ENCODE measurements at regions not wholly inside any gene's neighbourhood (a gene's known extent, or its start where the extent isn't known, plus 50 kb on each side); places are given as distances from the start of the nearest gene placed in this dataset.

DNA sequence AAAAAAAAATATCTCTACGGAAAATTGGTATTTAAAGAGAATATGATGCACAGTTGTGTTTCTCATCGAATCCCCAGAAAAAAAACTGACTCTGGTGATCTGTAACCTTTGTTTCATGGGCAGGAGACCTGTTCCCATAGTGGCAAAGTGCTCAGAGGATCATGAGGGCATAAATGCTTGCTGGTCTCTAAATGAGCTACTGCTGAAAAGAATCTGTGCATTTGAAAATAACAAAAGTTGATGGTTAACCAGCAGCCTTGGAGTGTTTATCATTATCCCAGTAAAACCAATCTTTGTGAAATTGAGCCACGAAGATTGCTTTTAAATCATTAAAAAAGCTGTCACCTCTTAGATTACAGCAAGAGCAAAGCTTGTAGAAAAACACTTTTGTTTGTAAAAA, 775.4 kb downstream of the MTRR start:
- H3K9me3 Mint-ChIP-seq = no peaks in the 10 kb centered on the region
- DNase-seq = no peak
- H3K4me1 Mint-ChIP-seq (ENCODE audit: low read depth) = no peaks in the 10 kb centered on the region
- no peaks in the 10 kb centered on the region for H3K36me3 Mint-ChIP-seq (ENCODE audit: low read depth)
- no peak overlapping the region for H3K4me3 Mint-ChIP-seq
- H3K27me3 Mint-ChIP-seq (ENCODE audit: low read depth) = no peaks in the 10 kb centered on the region
- intact Hi-C loops (cut with micrococcal nuclease) = no loop called here
- CTCF ChIA-PET = no interaction called here
- no peak overlapping the region for H3K27ac Mint-ChIP-seq

DNA sequence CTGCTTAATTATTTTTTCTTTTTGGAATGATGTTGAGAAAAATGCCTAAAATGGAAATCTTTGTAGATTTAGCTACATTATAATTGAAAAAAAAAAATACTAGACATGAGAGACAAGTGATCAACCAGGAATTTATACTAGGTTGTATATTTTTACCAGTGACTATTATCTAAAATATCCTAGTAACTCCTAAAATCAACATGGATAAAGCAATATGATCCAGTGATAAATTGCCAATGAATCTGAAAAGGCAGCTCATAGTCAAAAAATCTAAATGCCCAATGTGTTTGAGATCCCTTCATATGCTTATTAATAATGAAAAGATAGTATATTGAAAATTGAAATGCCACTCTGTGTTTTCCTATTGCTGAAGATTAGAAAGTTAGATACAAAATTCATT, 778.2 kb downstream of the MTRR start:
- intact Hi-C loops (cut with micrococcal nuclease) = no loop called here
- no peaks in the 10 kb centered on the region for H3K4me1 Mint-ChIP-seq (ENCODE audit: low read depth)
- CTCF ChIA-PET = interaction anchor here (0.7 kb wide), 1 partner anchor 17 kb away, joined by 3 read pairs; no protein-coding TSS in a partner anchor
- no peak for DNase-seq
- no peaks in the 10 kb centered on the region for H3K27me3 Mint-ChIP-seq (ENCODE audit: low read depth)
- no peak overlapping the region for H3K27ac Mint-ChIP-seq
- no peak overlapping the region for H3K4me3 Mint-ChIP-seq
- no peaks in the 10 kb centered on the region for H3K36me3 Mint-ChIP-seq (ENCODE audit: low read depth)
- H3K9me3 Mint-ChIP-seq = peaks cover 8% of the 10 kb centered on the region

DNA sequence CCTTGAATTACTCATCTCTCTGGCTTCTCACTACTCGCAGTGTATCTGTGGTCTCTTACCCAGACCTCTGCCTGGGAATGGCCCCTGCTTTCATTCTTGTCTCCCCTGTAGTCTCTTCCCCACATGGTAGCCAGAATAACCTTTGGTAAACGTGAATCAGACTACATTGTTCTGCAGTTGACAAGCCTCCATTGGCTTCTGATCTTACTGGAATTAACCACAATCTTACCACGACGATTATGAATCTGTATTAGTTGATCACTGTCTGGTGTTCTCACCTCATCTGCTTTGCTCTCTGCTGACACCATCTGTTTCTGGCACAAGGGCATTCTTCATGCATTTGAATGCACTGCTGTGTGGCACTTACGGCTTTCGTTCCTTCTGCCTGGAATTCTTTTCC, 781.2 kb downstream of the MTRR start:
- Mint-ChIP-seq H3K4me3 (no peak overlapping the region), H3K27ac (no peak overlapping the region), H3K27me3 (ENCODE audit: low read depth) (peaks cover 2% of the 10 kb centered on the region), H3K4me1 (ENCODE audit: low read depth) (no peaks in the 10 kb centered on the region), H3K9me3 (peaks cover 8% of the 10 kb centered on the region), H3K36me3 (ENCODE audit: low read depth) (no peaks in the 10 kb centered on the region)
- DNase-seq = no peak
- intact Hi-C loops (cut with micrococcal nuclease) = no loop called here
- CTCF ChIA-PET = no interaction called here

DNA sequence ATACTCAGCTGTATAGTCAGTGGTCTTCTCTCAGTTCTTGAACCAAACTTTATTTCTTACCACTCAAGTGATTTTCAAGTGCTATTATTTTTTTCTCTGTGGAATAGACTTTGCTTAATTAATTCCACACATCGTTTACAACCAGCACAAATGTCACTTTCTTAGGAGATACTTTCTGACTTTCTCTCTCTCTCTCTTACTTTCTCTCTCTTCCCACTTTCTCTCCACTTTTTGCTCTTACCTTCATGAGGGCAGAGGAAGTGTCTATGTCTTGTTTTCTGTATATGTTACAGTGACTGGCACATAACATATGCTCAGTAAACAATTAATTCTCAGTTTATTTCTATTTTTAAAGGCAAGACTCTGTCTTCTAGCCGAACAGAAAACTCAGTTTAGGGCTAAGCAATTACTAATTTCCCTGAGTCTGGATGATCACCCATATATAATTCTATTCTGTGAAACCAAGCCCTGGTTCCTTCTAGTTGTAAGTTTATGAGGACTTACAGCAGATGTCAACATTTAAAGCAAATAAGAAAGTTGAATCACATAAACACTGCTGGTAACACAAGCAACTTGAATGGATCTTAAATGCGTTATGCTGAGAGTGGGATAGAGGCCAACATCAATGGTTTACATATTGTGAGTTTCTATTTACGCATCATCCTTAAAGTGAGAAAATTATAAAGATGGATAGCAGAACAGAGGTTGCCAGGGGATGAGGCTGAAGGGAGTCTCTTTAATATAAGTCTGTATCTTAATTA, 791.4 kb downstream of the MTRR start:
- no peaks in the 10 kb centered on the region for H3K36me3 Mint-ChIP-seq (ENCODE audit: low read depth)
- H3K4me3 Mint-ChIP-seq = no peak overlapping the region
- DNase-seq = no peak
- H3K27me3 Mint-ChIP-seq (ENCODE audit: low read depth) = no peaks in the 10 kb centered on the region
- CTCF ChIA-PET = no interaction called here
- H3K9me3 Mint-ChIP-seq = no peaks in the 10 kb centered on the region
- no peaks in the 10 kb centered on the region for H3K4me1 Mint-ChIP-seq (ENCODE audit: low read depth)
- H3K27ac Mint-ChIP-seq = no peak overlapping the region
- intact Hi-C loops (cut with micrococcal nuclease) = no loop called here

DNA sequence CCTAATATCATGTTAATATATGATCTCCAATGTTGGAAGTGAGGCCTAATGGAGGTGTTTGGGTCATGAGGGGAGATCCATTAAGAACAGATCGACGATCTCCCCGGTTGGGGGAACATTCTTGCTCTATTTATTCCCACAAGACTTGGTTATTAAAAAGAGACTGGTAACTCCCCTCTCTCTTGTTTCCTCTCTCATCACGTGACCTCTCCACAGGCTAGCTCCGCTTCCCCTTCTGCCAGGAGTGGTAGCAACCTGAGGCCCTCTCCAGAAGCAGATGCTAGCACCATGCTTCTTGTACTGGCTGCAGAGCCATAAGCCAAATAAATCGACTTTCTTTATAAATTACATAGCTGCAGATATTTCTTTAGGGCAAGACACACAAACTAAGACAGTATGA, 794.4 kb downstream of the MTRR start:
- H3K27ac Mint-ChIP-seq = no peak overlapping the region
- no peak overlapping the region for H3K4me3 Mint-ChIP-seq
- CTCF ChIA-PET = no interaction called here
- no peaks in the 10 kb centered on the region for H3K36me3 Mint-ChIP-seq (ENCODE audit: low read depth)
- intact Hi-C loops (cut with micrococcal nuclease) = no loop called here
- no peaks in the 10 kb centered on the region for H3K9me3 Mint-ChIP-seq
- DNase-seq = no peak
- no peaks in the 10 kb centered on the region for H3K4me1 Mint-ChIP-seq (ENCODE audit: low read depth)
- no peaks in the 10 kb centered on the region for H3K27me3 Mint-ChIP-seq (ENCODE audit: low read depth)

DNA sequence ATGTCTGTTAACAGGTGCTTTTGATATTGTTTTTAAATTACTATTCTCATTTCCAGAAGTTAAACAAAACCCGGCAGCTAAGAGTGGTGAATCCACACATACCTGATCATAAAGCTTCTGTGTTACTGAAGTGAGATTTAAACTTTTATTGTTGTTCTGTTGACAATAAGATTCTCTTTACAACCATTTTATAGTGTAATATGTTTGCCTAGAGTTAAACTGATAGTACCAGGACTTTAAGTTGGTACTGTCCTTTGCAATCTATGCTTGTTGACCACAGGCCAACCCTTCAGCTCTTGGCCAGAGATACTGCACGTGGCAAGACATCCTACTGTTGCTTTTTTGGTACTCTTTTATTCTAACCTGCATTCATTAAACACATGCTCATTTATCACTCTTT, 806.2 kb downstream of the MTRR start:
- CTCF ChIA-PET = no interaction called here
- no peak for DNase-seq
- intact Hi-C loops (cut with micrococcal nuclease) = no loop called here

DNA sequence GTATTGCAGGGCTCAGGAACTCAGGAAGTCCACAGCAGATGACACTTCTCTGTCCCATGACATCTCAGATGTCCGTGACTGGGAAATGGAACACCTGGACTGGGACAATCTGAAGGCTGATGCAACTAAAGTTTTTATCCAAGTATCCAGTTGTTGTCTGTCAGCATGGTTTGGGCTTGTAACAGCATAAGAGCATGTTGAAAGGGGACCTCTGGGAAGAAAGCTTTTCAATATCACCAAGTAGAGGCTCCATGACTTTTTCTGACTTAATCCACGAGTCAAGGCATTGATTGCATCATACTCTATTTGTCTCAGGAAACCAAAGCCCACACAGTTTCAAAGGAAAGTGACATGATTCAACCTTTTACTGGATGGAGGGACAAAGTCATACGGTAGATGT, 807.7 kb downstream of the MTRR start:
- Mint-ChIP-seq H3K27me3 (ENCODE audit: low read depth) (no peaks in the 10 kb centered on the region), H3K27ac (no peak overlapping the region), H3K36me3 (ENCODE audit: low read depth) (no peaks in the 10 kb centered on the region), H3K9me3 (no peaks in the 10 kb centered on the region), H3K4me1 (ENCODE audit: low read depth) (no peaks in the 10 kb centered on the region), H3K4me3 (no peak overlapping the region)
- CTCF ChIA-PET = no interaction called here
- DNase-seq = no peak
- intact Hi-C loops (cut with micrococcal nuclease) = no loop called here

More for the DNA sequence above, 806.2 kb downstream of the MTRR start:
- H3K4me1 Mint-ChIP-seq (ENCODE audit: low read depth) = no peaks in the 10 kb centered on the region
- no peaks in the 10 kb centered on the region for H3K9me3 Mint-ChIP-seq
- H3K27me3 Mint-ChIP-seq (ENCODE audit: low read depth) = no peaks in the 10 kb centered on the region
- H3K27ac Mint-ChIP-seq = no peak overlapping the region
- no peak overlapping the region for H3K4me3 Mint-ChIP-seq
- H3K36me3 Mint-ChIP-seq (ENCODE audit: low read depth) = no peaks in the 10 kb centered on the region

DNA sequence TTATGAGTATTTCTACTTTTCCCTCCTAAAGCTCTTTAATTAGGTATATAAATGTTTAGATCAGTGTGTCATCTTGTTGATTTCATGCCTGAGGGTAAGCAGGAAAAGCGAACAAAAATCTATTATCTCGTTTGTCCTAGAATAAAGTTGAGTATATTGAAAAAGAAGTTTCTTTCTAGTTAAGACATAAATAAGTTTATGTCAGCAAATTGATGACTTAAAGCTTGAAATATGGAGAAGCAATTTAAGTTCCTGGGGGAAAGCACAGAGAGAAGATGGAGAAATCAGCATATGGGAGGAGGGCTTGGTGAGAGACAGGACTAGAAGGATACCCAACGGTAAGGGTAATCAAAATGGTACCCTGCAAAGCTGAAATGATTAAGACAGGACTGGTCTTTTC, 813.4 kb downstream of the MTRR start:
- CTCF ChIA-PET = no interaction called here
- DNase-seq = no peak
- intact Hi-C loops (cut with micrococcal nuclease) = no loop called here
- no peak overlapping the region for H3K4me3 Mint-ChIP-seq
- H3K9me3 Mint-ChIP-seq = no peaks in the 10 kb centered on the region
- no peak overlapping the region for H3K27ac Mint-ChIP-seq
- H3K36me3 Mint-ChIP-seq (ENCODE audit: low read depth) = no peaks in the 10 kb centered on the region
- H3K27me3 Mint-ChIP-seq (ENCODE audit: low read depth) = no peaks in the 10 kb centered on the region
- H3K4me1 Mint-ChIP-seq (ENCODE audit: low read depth) = no peaks in the 10 kb centered on the region

DNA sequence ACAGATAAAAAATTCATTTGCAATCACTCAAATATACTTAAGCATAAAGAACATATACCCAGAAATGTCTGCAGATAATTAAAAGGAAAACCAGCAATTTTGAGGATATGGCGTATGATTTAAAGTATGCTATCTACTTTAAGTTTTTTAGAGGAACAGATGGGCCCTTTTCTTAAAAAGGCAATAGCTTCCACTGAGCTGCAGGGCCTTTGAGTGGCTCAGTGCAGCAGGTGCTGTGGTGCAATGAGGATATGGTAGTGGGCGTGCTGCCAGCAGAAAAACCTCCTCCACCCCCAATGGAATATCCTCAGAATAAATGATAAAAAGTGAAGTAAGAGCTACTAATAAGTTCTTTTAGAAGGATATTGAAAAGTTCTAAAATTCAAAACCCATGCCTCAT, 814.5 kb downstream of the MTRR start:
- no peak for DNase-seq
- Mint-ChIP-seq H3K4me3 (no peak overlapping the region), H3K27ac (no peak overlapping the region), H3K4me1 (ENCODE audit: low read depth) (no peaks in the 10 kb centered on the region), H3K9me3 (no peaks in the 10 kb centered on the region), H3K27me3 (ENCODE audit: low read depth) (no peaks in the 10 kb centered on the region), H3K36me3 (ENCODE audit: low read depth) (no peaks in the 10 kb centered on the region)
- intact Hi-C loops (cut with micrococcal nuclease) = no loop called here
- CTCF ChIA-PET = no interaction called here

DNA sequence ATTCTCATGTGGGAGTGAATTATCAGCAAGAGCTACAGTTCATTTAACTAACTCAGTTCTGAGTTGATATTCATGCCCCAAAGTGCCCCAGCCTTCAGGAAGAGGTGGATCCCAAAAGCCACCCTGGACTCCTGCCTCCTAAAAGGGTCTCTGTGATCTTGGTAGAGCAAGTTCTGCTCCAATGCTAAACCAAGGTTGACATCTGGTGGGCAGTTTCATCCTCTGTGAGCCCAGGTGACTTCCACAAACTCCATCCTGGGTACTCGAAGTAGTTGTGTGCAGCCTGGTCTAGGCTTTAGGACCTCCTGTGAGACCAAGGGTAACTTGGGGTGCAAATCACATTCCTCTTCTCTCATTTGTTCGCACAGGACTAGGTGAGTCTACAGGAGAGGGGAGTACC, 816.8 kb downstream of the MTRR start:
- H3K27ac Mint-ChIP-seq = no peak overlapping the region
- intact Hi-C loops (cut with micrococcal nuclease) = no loop called here
- no peaks in the 10 kb centered on the region for H3K27me3 Mint-ChIP-seq (ENCODE audit: low read depth)
- H3K4me3 Mint-ChIP-seq = no peak overlapping the region
- H3K36me3 Mint-ChIP-seq (ENCODE audit: low read depth) = no peaks in the 10 kb centered on the region
- CTCF ChIA-PET = no interaction called here
- no peaks in the 10 kb centered on the region for H3K9me3 Mint-ChIP-seq
- DNase-seq = no peak
- no peaks in the 10 kb centered on the region for H3K4me1 Mint-ChIP-seq (ENCODE audit: low read depth)

DNA sequence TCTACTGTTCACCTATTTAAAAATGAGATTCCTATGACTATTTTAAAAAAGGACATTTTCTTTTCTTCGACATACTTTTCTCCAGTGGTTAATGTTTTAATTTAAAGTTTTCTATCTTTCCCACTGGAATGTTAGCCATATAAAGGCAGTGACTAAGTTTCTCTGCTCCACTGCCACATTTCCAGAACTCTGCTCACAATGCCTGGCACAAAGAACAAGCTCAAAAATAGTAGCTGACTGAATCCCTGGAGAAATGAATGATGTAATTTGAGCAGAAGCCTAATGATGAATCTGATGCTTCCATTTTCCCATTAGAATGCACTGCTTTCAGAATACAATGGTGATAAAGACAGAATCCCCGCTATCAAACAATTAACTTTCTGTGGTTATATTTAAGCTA, 817.8 kb downstream of the MTRR start:
- no peaks in the 10 kb centered on the region for H3K36me3 Mint-ChIP-seq (ENCODE audit: low read depth)
- intact Hi-C loops (cut with micrococcal nuclease) = no loop called here
- no peak overlapping the region for H3K4me3 Mint-ChIP-seq
- no peaks in the 10 kb centered on the region for H3K4me1 Mint-ChIP-seq (ENCODE audit: low read depth)
- H3K27ac Mint-ChIP-seq = no peak overlapping the region
- DNase-seq = no peak
- CTCF ChIA-PET = no interaction called here
- no peaks in the 10 kb centered on the region for H3K27me3 Mint-ChIP-seq (ENCODE audit: low read depth)
- no peaks in the 10 kb centered on the region for H3K9me3 Mint-ChIP-seq

DNA sequence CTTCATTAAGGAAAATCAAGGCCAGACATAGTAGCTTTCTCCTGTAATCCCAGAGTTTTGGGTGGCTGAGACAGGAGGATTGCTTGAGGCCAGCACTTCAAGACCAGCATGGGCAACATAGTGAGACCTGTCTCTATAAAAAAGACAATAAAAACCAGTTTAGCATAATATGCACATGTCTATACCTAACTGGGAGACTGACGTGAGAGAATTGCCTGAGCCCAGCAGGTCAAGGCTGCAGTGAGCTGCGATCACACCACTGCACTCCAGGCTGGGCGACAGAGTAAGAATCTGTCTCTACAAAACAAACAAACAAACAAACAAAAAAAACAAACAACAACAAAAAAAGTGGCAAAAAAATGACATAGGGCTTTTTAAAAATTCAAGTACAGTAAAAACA, 820.8 kb downstream of the MTRR start:
- DNase-seq = no peak
- Mint-ChIP-seq H3K4me3 (no peak overlapping the region), H3K9me3 (no peaks in the 10 kb centered on the region), H3K36me3 (ENCODE audit: low read depth) (no peaks in the 10 kb centered on the region), H3K4me1 (ENCODE audit: low read depth) (no peaks in the 10 kb centered on the region), H3K27ac (no peak overlapping the region), H3K27me3 (ENCODE audit: low read depth) (no peaks in the 10 kb centered on the region)
- CTCF ChIA-PET = no interaction called here
- intact Hi-C loops (cut with micrococcal nuclease) = no loop called here

DNA sequence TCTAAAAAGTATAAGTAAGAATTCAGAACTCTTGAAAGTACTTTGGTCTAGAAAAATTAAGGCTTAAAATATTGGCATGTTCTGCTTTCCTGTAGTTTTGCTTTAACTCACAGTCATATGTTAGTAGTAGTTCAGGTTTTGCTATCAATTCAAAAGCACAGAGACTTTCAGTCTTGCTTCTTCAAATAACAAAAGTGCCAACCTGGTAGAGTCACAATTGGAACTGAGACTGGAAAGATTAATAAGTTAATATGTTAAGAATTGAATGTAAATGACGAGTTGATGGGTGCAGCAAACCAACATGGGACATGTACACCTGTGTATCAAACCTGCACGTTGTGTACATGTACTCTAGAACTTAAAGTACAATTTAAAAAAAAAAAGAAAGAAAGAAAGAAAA, 822.3 kb downstream of the MTRR start:
- no peaks in the 10 kb centered on the region for H3K4me1 Mint-ChIP-seq (ENCODE audit: low read depth)
- H3K27ac Mint-ChIP-seq = no peak overlapping the region
- intact Hi-C loops (cut with micrococcal nuclease) = no loop called here

More for the DNA sequence above, 822.3 kb downstream of the MTRR start:
- peaks cover 5% of the 10 kb centered on the region for H3K9me3 Mint-ChIP-seq
- no peak for DNase-seq
- no peaks in the 10 kb centered on the region for H3K36me3 Mint-ChIP-seq (ENCODE audit: low read depth)
- H3K4me3 Mint-ChIP-seq = no peak overlapping the region
- no peaks in the 10 kb centered on the region for H3K27me3 Mint-ChIP-seq (ENCODE audit: low read depth)
- CTCF ChIA-PET = no interaction called here

Measured in activated naive CD4-positive, alpha-beta T cell treated with anti-CD3 and anti-CD28 coated beads for 36 hours (primary cell).